Sigmoid colon (tissue), 6 donors: ENCODE measurements at regions not wholly inside any gene's neighbourhood (a gene's known extent, or its start where the extent isn't known, plus 50 kb on each side); places are given as distances from the start of the nearest gene placed in this dataset.
"Not testable (repeated sequence)": the region's sequence is repeated elsewhere in the genome, so short reads cannot be mapped to it uniquely, and the experiment has no call there.

Experiments used
- DNase-seq: peaks from one replicate; pipeline ENCODE4 v3.0.0-alpha.2; 2019
- H3K27ac ChIP-seq, 4 donors: fragments of 200-600 bp; sonication (generic); one replicate each; pipeline ENCODE4 v1.5.1; 2016 to 2019; ENCODE audit warnings: mild to moderate bottlenecking in 1 of 4
- H3K27me3 ChIP-seq, 3 donors: fragments of 200-600 bp; sonication (generic); one replicate each; pipeline ENCODE4 v1.5.1; 2019; ENCODE audit warnings: mild to moderate bottlenecking in 1 of 3
- H3K36me3 ChIP-seq, 4 donors: fragments of 200-600 bp; sonication (generic); one replicate each; pipeline ENCODE4 v1.5.1; 2016 to 2019
- H3K4me1 ChIP-seq, 4 donors: fragments of 200-600 bp; sonication (generic); one replicate each; pipeline ENCODE4 v1.5.1; 2017 to 2019
- H3K4me3 ChIP-seq, 4 donors: fragments of 200-600 bp; sonication (generic); one replicate each; pipeline ENCODE4 v1.5.1; 2017 to 2019; ENCODE audit warnings: mild to moderate bottlenecking in 2 of 4, moderate library complexity in 1 of 4
- H3K9me3 ChIP-seq, 4 donors: fragments of 200-600 bp in 3 of 4; sonication (generic) in 3 of 4; one replicate each; pipeline versions ENCODE4 v1.5.1 to v1.6.1; 2013 to 2019
- WGBS, 2 donors: extraction: QIAGEN DNeasy Blood & Tissue Kit; methylation state at CpG; one replicate each; pipeline ENCODE4 v1.1.7; 2013; 5-methylcytosine and 5-hydroxymethylcytosine counted together
- intact Hi-C: fragments of 100-400 bp; cut with DNase I; formaldehyde crosslinking; loops from one replicate; pipeline ENCODE4 v1.15.1; 2023
- donor health status: healthy with polysubstance abuse.
- donor health status: healthy.

DNA sequence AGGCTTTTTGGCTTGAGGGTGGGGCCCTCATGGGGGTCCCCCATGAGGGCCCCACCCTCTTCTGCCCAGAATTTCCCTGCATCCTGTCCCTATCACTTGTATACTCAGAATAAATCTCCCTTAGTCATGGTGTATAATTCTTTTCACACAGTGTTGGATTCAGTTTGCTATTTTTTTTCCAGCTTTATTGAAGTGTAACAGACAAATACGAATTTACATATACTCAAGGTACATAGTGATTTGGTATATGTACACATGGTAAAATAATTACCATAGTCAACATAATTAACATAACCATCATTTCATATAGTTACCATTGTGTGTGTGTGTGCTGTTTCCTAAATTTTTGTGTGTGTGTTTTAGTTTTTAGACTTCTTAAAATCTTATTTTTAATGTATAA lies 289.4 kb downstream of the CNTNAP3B start:
- H3K4me1 ChIP-seq, H3K4me3 ChIP-seq, DNase-seq, H3K36me3 ChIP-seq, H3K9me3 ChIP-seq, H3K27me3 ChIP-seq, intact Hi-C loops, H3K27ac ChIP-seq: not testable (repeated sequence)
- WGBS, 2 donors = no CpG with 5 or more reads among the region's 1 CpG

DNA sequence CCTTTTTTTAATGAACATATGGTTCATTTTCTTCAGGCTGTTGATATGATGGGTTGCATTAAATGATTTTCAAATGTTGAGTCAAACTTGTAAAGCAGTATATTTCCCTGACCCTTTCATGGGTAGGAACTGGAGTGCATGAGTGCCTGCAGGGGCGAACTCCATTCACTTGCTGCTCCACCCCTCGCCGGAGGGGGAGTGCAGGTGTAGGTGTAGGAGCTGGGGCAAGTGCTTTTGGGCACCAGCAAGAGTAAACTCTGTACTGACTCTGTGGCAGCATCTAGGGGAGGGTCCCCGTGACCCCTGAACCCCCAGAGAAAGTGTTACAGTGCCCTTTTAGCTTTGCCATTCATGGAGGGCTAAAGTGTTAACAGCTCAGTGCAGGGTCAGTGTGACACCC lies 290.3 kb downstream of the CNTNAP3B start:
- H3K9me3 ChIP-seq, H3K27ac ChIP-seq, H3K27me3 ChIP-seq, H3K4me3 ChIP-seq, intact Hi-C loops, DNase-seq, H3K4me1 ChIP-seq, H3K36me3 ChIP-seq: not testable (repeated sequence)
- WGBS, 2 donors = no CpG with 5 or more reads among the region's 4 CpGs

DNA sequence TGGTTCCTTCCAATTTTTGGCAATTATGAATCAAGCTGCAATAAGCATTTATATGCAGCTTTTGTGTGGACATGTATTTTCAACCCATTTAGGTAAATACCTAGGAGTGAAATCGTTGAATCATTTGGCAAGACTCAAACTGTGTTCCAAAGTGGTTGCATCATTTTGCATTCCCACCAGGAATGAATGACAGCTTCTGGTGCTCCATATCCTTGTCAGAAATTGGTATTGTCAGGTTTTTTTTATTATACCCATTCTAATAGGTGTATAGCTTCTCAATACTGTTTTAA lies 290.7 kb downstream of the CNTNAP3B start:
- H3K27me3 ChIP-seq, H3K4me3 ChIP-seq, H3K36me3 ChIP-seq, intact Hi-C loops, H3K9me3 ChIP-seq, H3K4me1 ChIP-seq, DNase-seq, H3K27ac ChIP-seq: not testable (repeated sequence)
- WGBS, 2 donors = no CpG with 5 or more reads among the region's 1 CpG

DNA sequence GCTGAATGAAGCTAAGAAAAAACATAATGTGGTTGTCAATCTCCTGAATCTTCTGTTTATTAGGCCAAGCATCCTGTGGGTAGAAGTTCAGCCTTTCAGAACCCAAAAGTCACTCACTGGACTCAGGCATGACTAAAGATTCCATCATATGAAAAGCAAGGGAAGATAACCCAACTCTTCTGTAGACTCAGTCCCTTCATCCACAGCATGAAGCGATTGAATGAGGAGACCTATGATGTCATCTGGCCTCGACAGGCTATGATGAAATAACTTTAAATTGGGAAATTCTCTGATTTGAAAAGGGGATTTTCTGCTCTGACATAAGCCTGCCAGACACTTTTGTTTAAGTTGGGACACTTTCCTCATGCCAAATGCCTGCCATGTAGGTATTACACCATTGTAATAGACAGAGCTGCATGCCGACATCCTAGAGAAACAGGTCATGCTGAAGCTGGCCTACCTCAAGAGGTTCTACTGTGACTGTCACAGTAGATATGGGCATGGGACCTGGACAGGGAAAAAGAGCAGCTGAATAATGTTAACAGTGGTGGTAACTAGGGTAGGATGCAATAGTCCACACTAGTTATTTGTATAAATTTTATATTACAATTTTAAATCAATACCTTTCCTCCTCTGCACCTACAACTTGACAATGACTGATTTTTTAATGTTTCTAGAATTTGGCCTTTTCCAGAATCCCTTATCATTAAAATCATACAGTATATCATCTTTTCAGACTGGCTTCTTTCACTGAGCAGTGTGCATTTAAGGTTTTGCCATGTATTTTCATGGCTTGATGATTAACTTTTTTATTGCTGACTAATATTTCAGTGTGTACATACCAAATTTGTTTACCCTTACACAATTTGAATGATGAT lies 291.3 kb downstream of the CNTNAP3B start:
- DNase-seq, H3K9me3 ChIP-seq, H3K4me3 ChIP-seq, H3K27ac ChIP-seq, H3K27me3 ChIP-seq, H3K36me3 ChIP-seq, H3K4me1 ChIP-seq, intact Hi-C loops: not testable (repeated sequence)
- WGBS, 2 donors = no CpG with 5 or more reads among the region's 3 CpGs

DNA sequence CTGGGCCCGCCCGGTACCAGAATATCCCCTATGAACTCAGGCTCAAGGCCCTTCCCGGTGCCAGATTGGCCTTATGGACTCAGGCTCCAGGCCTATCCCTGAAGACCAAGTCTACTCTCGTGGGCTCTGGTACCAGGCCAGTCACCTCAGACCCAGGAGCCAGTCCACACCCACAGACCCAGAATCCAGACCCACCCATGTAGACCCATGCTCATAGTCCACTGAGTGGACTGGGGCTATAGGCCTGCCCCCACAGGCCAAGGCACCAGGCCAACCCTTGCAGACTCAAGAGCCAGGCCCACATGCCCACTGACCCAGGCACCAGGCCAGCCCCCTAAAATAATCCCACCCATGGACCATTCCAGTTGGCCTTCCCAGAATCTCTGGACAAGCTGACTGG lies 296.1 kb downstream of the CNTNAP3B start:
- H3K4me3 ChIP-seq, H3K27me3 ChIP-seq, intact Hi-C loops, H3K4me1 ChIP-seq, H3K9me3 ChIP-seq, H3K36me3 ChIP-seq, DNase-seq, H3K27ac ChIP-seq: not testable (repeated sequence)
- no CpG with 5 or more reads among the region's 4 CpGs for WGBS, 2 donors

DNA sequence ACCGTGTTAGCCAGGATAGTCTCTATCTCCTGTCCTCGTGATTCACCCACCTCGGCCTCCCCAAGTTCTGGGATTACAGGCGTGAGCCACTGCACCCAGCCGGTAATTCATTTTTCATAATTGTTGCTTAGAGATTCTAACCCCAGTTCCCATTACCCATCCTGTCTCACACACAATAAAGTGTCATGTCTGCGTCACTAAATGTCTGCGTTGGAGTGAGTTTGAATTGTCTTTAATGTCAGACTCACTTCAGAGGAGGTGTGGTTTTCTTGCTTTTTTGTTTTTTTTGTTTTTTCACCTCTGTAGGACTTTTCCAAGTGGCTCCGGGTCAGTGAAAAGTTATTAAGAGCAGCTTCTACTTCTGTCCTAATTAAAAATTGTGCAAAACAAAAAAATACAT lies 304.5 kb downstream of the CNTNAP3B start:
- no CpG with 5 or more reads among the region's 8 CpGs for WGBS, 2 donors
- H3K36me3 ChIP-seq, DNase-seq, H3K4me1 ChIP-seq, H3K27ac ChIP-seq, H3K9me3 ChIP-seq, H3K27me3 ChIP-seq, H3K4me3 ChIP-seq, intact Hi-C loops: not testable (repeated sequence)

DNA sequence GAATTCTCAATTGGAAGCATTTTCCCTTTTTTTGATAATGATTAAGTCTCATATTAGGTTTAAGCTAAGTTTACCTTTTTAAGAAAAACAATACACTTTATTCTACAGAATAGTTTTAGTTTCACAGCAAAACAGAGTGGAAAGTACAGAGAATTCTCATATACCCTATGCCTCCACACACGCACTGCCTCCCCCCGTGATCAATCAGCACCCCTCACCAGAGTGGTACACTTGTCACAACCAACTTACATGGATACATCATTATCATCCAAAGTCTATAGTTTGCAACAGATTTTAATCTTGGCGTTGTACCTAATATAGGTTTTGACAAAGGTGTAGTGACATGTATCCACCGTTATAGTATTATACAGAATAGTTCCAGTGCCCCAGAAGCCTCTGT lies 326.5 kb downstream of the CNTNAP3B start:
- intact Hi-C loops, H3K4me1 ChIP-seq, H3K27ac ChIP-seq, H3K4me3 ChIP-seq, H3K9me3 ChIP-seq, DNase-seq, H3K36me3 ChIP-seq, H3K27me3 ChIP-seq: not testable (repeated sequence)
- WGBS, 2 donors = 81 to 84% methylated on average over 4 of the region's 4 CpGs

DNA sequence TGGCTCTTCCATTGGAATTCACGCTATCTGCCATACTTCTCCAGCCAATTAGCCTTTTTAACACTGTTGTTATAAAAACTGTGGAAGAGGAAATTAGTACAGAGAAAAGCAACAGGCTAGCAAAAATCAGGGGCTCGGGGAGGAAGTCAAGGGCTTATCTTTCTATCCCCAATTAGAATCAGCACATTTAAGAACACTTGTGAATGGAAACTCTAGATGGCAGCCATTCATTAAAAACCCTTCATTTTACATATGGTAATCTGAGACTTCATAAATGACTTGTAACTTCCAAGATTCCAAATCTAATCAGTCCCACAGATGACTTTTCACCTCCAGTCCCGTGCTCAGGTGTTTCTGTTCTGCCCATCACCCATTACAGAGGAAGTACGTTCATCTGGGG lies 330.5 kb downstream of the CNTNAP3B start:
- H3K27me3 ChIP-seq, H3K4me1 ChIP-seq, H3K9me3 ChIP-seq, H3K27ac ChIP-seq, intact Hi-C loops, DNase-seq, H3K36me3 ChIP-seq, H3K4me3 ChIP-seq: not testable (repeated sequence)
- WGBS, 2 donors = 58 to 72% methylated on average over 4 of the region's 4 CpGs

DNA sequence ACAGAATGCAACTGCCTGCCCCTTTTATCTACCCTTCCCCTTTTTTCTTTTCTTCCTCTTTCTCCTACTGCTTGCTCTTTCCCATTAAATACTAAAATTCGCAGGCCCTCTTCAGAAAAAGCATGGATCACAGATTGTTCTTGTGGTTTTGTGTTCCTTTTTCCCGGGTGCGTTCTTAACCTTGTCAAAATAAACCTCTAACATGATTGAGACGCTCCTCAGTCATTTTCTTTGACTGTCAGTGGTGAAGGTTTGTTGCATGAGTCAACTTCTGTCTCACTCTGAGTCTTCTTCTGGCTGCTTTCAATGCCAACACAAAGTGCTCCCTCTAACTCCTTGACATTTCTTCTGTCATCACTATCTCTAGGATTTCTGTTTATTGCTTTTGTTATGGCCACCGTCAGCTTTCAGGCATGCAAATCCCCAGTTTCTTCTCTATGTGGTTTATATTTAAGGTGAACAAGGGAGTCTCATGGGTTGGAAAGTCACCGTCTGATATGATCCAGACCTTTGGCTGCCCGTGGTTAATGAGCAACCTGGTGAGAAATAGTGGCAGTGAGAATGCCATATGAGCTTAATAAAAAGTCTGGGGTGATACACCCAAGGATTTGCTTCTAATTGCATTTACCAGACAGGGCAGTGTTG lies 338.4 kb downstream of the CNTNAP3B start:
- DNase-seq, H3K27me3 ChIP-seq, intact Hi-C loops, H3K36me3 ChIP-seq, H3K9me3 ChIP-seq, H3K4me1 ChIP-seq, H3K27ac ChIP-seq, H3K4me3 ChIP-seq: not testable (repeated sequence)
- 8 to 30% methylated on average over 6 to 7 of the region's 7 CpGs for WGBS, 2 donors

DNA sequence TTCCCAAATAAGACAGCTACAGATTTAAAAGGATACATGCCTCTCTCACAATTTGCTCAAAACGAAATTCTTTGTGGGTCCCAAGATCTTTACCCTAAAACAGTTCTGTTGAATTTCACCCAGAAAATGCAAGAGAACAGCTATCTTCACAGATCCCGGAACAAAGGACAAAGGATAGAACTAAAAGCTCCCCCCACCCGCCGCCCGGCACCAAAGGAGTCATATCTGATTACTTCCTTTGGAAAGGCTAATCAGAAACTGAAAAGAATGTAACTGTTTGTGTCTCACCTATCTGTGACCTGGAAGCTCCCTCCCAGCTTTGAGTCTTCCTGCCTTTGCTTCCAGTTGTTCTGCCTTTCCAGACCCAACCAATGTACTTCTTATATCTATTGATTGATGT lies 339.2 kb downstream of the CNTNAP3B start:
- H3K27ac ChIP-seq, H3K4me3 ChIP-seq, H3K27me3 ChIP-seq, intact Hi-C loops, H3K4me1 ChIP-seq, DNase-seq, H3K36me3 ChIP-seq, H3K9me3 ChIP-seq: not testable (repeated sequence)
- 45 to 51% methylated on average over 5 of the region's 5 CpGs for whole genome bisulfite sequencing, 2 donors

DNA sequence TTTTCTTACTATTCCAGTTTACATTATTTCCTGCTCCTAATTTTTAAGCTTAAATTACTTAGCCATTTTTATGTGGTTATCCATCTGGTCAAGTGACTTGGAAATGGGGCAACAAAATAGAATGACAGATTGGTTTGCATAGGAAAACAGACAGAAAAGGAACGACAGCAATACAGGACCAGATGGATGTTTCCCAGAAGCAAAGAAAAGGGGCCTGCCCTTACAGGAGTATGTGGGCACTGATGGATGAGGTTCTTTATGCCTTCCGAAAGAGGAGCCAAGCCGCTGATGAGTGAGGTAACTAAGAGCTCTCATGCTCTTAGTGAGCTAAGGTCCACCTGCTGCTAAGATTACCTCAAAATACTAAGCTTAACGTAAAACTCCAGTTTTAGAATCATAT lies 339.8 kb downstream of the CNTNAP3B start:
- whole genome bisulfite sequencing, 2 donors = 70 to 81% methylated on average over 4 of the region's 4 CpGs
- H3K9me3 ChIP-seq, intact Hi-C loops: not testable (repeated sequence)

DNA sequence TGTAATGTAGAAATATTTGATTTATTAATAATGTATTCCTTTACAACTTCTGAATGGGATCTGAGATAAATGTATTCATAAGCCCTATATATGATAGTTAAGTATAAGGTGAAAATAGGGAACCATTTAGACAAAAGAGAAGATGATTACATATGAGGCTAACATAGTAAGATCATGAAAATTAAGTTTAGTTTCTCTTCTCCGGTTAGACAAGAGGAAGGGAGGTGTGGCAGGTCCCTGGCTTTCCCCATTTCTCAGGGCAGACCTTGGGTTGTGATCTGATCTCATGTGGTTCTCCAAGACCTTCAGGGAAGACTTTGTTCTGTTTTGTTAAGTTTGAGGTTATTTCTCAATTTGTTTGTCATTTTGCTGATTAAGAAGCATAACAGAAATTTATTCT lies 341.3 kb downstream of the CNTNAP3B start:
- H3K4me1 ChIP-seq, intact Hi-C loops, H3K9me3 ChIP-seq, H3K36me3 ChIP-seq, DNase-seq, H3K4me3 ChIP-seq, H3K27me3 ChIP-seq, H3K27ac ChIP-seq: not testable (repeated sequence)
- WGBS, 2 donors = 79 to 80% methylated on average over 1 of the region's 1 CpG

More for the DNA sequence above, 339.8 kb downstream of the CNTNAP3B start:
- H3K36me3 ChIP-seq, H3K27ac ChIP-seq, H3K4me3 ChIP-seq, DNase-seq, H3K27me3 ChIP-seq, H3K4me1 ChIP-seq: not testable (repeated sequence)

DNA sequence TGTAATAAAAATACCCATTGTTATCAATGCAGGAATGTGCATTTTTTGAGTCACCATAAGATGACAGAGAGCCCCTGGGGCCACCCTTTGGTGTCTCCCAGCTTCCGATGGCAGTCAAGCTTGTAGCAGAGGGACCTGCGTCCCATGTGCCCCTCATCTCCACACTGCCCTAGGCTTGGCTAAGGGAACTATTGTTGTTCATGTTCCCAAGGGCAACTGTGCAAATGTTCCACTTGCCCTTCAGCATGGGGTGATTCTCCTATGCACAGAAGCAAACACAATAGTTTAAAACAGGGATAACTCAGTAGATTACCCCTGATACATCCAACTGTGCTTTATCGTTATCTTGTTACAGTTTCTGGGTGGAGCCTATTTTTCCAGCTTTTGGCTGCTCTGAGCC lies 342.0 kb downstream of the CNTNAP3B start:
- H3K9me3 ChIP-seq, H3K4me1 ChIP-seq, H3K4me3 ChIP-seq, H3K27me3 ChIP-seq, H3K36me3 ChIP-seq, H3K27ac ChIP-seq, DNase-seq, intact Hi-C loops: not testable (repeated sequence)
- 93 to 96% methylated on average over 2 of the region's 3 CpGs for WGBS, 2 donors
